HUES48 (cell line): ENCODE measurements at regions not wholly inside any gene's neighbourhood (a gene's known extent, or its start where the extent isn't known, plus 50 kb on each side); places are given as distances from the start of the nearest gene placed in this dataset.
"Not testable (repeated sequence)": the region's sequence is repeated elsewhere in the genome, so short reads cannot be mapped to it uniquely, and the experiment has no call there.

Experiments used
- H3K27ac ChIP-seq: one replicate; pipeline ENCODE4 v1.7.0; 2013; ENCODE audit warnings: low read depth, low read length, inconsistent platforms
- H3K27me3 ChIP-seq: 2 replicates; pipeline ENCODE4 v1.6.1; 2013; ENCODE audit warnings: mild to moderate bottlenecking, low read length; ENCODE audit not compliant: control insufficient read depth, insufficient read depth
- H3K36me3 ChIP-seq: 2 replicates; pipeline ENCODE4 v1.6.1; 2013; ENCODE audit warnings: low read length; ENCODE audit not compliant: control insufficient read depth, insufficient read depth
- H3K4me1 ChIP-seq: 2 replicates; pipeline ENCODE4 v1.6.1; 2013; ENCODE audit warnings: mild to moderate bottlenecking, low read length; ENCODE audit not compliant: control insufficient read depth, insufficient read depth
- H3K4me3 ChIP-seq: 2 replicates; pipeline ENCODE4 v1.5.1; 2013; ENCODE audit warnings: mild to moderate bottlenecking, low read depth, low read length
- H3K9ac ChIP-seq: 2 replicates; pipeline ENCODE4 v1.6.1; 2013; ENCODE audit warnings: mild to moderate bottlenecking, low read depth, low read length, moderate library complexity
- H3K9me3 ChIP-seq: 2 replicates; pipeline ENCODE4 v1.6.1; 2013; ENCODE audit warnings: low read length; ENCODE audit not compliant: control insufficient read depth, insufficient read depth

DNA sequence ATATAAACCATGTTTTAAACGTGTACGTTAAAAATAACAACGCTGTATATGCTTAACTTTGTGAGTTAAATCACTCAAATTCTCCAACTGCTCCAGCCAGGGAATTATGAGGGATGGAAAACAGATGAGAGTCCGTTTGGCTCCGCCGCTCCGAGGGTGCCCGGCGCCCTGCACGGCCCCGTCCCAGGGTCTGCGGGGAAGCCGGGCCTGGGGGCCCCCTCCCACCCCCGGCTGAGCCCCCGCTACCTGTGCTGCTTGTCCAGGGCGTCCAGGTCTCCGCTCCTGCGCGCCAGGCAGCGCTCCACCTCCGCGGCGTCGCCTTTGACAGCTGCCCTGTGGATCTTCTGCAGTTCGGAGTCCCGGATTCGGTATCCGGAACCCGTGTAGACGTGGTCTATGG is 415.5 kb downstream of the FOXD4L4 start:
- H3K4me3 ChIP-seq, H3K36me3 ChIP-seq, H3K9ac ChIP-seq, H3K27ac ChIP-seq, H3K27me3 ChIP-seq, H3K9me3 ChIP-seq, H3K4me1 ChIP-seq: not testable (repeated sequence)

- H3K27ac ChIP-seq, H3K36me3 ChIP-seq, H3K9me3 ChIP-seq, H3K4me1 ChIP-seq, H3K9ac ChIP-seq, H3K27me3 ChIP-seq: not testable (repeated sequence)
- H3K4me3 ChIP-seq, result peak overlapping the region; percentile 50; the same call in 1 of the 2 replicates
Observed at GRCh38 chr9:66153021-66153725, 416.2 kb downstream of the FOXD4L4 start.

DNA sequence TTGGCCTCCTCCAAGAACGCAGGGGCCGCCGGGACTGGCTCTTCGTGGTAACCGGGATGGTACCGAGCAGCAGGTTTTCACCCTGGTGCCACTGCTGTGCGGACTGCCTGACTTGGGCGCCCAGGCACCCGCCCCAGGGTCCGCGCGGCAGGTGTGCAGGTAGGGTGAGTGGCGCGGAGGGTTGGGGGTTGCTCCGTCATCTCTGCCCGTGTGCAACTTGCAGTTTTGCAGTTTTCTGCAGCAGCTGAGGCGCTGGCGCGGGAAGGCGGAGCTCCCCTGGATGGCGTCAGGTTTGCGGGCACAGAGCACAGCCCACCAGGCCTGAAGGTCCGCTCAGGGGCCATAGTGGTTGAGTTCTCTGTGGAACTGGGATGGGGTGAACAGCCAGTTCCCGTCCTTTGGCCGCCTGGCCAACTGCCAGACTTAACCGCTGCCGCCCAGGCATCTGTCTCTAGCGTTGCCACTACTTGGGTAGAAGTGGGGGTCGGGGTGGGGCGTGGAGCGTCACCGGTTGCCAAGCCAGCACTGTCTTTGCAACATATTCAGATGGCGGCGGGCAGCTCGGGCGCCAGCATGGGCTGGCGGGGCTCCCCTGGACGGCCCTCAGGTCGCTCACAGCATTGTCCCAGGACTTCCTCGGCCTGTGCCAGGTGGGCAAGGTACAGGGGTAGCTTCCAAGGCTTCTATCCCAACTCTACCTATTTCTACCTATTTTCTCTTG is 417.2 kb downstream of the FOXD4L4 start:
- not testable (repeated sequence) for H3K27ac ChIP-seq, H3K9ac ChIP-seq, H3K4me3 ChIP-seq, H3K36me3 ChIP-seq, H3K9me3 ChIP-seq, H3K27me3 ChIP-seq, H3K4me1 ChIP-seq

GRCh38 chr9:66182316-66182715 is 445.4 kb downstream of the FOXD4L4 start:
- H3K9me3 ChIP-seq, H3K4me1 ChIP-seq, H3K27ac ChIP-seq, H3K27me3 ChIP-seq, H3K9ac ChIP-seq, H3K36me3 ChIP-seq, H3K4me3 ChIP-seq: not testable (repeated sequence)

DNA sequence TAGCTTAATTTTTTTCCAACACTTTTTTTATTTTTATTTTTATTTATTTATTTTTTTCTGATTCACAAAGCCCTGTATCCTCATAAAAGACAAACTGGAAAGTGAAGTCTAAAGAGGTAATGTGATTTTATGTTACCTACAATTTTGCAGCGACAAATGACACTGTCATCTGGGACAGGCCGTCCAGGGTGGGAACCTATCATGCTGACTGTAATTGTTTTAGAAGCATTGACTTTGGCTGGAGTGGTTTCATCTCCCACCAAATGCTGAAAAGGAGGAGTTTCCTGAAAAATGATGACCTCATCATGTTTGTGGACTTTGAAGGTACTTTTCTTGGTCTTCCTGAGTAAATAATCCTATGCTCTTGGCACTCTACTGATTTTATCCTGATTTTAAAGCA is 446.7 kb downstream of the FOXD4L4 start:
- H3K27me3 ChIP-seq, H3K9me3 ChIP-seq, H3K36me3 ChIP-seq, H3K4me1 ChIP-seq, H3K9ac ChIP-seq, H3K27ac ChIP-seq, H3K4me3 ChIP-seq: not testable (repeated sequence)

DNA sequence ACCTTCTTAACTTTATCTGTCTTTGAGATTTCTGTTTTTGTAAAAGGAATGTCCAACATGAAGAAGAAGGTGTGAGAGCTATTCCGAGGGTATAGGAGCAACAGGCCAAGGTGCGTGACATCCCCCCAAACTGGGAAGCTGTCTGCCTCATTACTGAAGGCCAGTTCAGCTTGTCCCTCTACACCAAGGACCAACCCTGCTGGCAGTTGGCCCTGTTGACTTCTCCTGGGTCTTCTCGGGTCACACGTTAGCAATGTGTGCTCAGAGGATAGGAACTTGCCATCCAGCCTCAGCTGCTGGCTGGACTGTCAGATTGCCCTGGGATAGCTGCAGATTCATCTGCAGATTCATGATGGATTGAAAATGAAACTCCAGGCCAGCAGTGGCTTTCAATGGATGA is 460.3 kb downstream of the FOXD4L4 start:
- H3K4me1 ChIP-seq, H3K9me3 ChIP-seq, H3K27ac ChIP-seq, H3K4me3 ChIP-seq, H3K27me3 ChIP-seq, H3K36me3 ChIP-seq, H3K9ac ChIP-seq: not testable (repeated sequence)

DNA sequence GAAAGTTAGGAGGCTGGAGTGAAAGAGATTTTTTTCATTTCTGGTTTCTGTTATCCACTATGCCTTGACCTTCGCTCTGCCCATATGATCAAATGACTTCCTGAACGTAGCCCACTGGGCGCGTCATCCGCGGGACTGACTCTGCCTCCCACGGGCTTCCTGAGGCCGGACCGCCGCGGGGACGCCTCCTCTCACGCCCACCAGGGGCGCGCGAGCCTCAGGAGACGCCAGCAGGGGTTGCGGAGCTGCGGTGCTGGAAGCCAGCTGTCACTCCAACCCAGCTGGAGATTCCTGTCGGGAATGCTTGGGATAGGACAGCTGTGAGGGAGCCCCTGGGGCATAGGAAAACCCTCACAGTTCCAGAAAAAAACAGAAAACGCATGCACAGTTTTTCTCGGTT is 461.5 kb downstream of the FOXD4L4 start:
- not testable (repeated sequence) for H3K9me3 ChIP-seq, H3K4me3 ChIP-seq, H3K36me3 ChIP-seq, H3K27ac ChIP-seq, H3K4me1 ChIP-seq, H3K27me3 ChIP-seq, H3K9ac ChIP-seq

- not testable (repeated sequence) for H3K9me3 ChIP-seq, H3K9ac ChIP-seq, H3K27ac ChIP-seq, H3K27me3 ChIP-seq, H3K36me3 ChIP-seq, H3K4me3 ChIP-seq, H3K4me1 ChIP-seq
Observed at GRCh38 chr9:66206617-66207016, 469.7 kb downstream of the FOXD4L4 start.

GRCh38 chr9:66207914-66208313 is 471.0 kb downstream of the FOXD4L4 start:
- not testable (repeated sequence) for H3K4me3 ChIP-seq, H3K4me1 ChIP-seq, H3K27ac ChIP-seq, H3K9ac ChIP-seq, H3K9me3 ChIP-seq, H3K27me3 ChIP-seq, H3K36me3 ChIP-seq

- not testable (repeated sequence) for H3K9ac ChIP-seq, H3K27me3 ChIP-seq, H3K27ac ChIP-seq, H3K4me1 ChIP-seq, H3K9me3 ChIP-seq, H3K36me3 ChIP-seq, H3K4me3 ChIP-seq
Observed at GRCh38 chr9:66244763-66245162, 507.8 kb downstream of the FOXD4L4 start.

GRCh38 chr9:66245481-66245880 is 508.5 kb downstream of the FOXD4L4 start:
- not testable (repeated sequence) for H3K9me3 ChIP-seq, H3K27ac ChIP-seq, H3K36me3 ChIP-seq, H3K4me1 ChIP-seq, H3K9ac ChIP-seq, H3K4me3 ChIP-seq, H3K27me3 ChIP-seq
